ENCODE measurements at regions not wholly inside any gene's neighbourhood (a gene's known extent, or its start where the extent isn't known, plus 50 kb on each side); places are given as distances from the start of the nearest gene placed in this dataset.
A peak's percentile ranks its signal among the peaks of the same experiment; 100 is the strongest.

DNA sequence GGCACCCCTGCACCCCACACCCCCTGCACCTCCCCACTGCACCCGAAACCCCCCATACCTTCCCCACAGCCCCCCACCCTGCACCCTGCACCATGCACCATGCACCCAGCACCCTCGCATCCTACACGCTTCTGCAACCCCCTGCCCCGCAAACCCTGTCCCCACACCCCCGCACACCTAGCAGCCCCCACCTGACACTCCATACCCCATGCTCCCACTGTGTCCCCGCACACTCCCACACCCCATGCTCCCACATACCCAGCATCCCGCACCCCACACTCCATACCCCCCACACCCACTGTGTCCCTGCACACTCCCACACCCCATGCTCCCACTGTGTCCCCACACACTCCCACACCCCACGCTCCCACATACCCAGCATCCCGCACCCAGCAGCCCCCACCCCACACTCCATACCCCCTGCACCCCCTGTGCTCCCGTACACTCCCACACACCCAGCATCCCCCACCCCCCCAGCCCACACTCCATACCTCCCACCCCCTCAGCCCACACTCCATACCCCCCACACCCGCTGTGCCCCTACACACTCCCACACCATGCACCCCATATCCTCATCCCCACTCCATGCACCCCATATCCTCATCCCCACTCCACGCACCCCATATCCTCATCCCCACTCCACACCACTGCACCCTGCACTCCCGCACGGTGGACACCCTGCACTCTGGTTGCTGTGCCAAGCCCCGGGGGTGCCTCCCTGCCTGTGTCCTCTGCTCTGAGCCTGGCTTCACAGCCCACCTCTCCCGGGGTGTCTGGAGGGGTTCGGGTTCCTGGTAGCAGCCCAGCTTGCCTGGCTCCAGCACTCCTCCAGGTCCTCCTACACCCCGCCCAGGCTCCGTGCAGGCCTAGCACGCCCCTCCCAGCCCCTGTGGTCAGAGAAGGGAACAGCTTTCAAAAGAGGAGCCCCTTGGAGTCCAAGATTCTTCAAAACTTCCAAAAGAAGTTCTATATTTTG lies 93.9 kb upstream of the CTDP1 start:
- TF ChIP-seq, protein P1, sequence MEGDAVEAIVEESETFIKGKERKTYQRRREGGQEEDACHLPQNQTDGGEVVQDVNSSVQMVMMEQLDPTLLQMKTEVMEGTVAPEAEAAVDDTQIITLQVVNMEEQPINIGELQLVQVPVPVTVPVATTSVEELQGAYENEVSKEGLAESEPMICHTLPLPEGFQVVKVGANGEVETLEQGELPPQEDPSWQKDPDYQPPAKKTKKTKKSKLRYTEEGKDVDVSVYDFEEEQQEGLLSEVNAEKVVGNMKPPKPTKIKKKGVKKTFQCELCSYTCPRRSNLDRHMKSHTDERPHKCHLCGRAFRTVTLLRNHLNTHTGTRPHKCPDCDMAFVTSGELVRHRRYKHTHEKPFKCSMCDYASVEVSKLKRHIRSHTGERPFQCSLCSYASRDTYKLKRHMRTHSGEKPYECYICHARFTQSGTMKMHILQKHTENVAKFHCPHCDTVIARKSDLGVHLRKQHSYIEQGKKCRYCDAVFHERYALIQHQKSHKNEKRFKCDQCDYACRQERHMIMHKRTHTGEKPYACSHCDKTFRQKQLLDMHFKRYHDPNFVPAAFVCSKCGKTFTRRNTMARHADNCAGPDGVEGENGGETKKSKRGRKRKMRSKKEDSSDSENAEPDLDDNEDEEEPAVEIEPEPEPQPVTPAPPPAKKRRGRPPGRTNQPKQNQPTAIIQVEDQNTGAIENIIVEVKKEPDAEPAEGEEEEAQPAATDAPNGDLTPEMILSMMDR (IDR thresholded peaks at IDR 0.05), result no peak
- no peak for DNase-seq
- WGBS, 2 donors, result 88 to 90% methylated on average over 20 of the region's 20 CpGs

DNA sequence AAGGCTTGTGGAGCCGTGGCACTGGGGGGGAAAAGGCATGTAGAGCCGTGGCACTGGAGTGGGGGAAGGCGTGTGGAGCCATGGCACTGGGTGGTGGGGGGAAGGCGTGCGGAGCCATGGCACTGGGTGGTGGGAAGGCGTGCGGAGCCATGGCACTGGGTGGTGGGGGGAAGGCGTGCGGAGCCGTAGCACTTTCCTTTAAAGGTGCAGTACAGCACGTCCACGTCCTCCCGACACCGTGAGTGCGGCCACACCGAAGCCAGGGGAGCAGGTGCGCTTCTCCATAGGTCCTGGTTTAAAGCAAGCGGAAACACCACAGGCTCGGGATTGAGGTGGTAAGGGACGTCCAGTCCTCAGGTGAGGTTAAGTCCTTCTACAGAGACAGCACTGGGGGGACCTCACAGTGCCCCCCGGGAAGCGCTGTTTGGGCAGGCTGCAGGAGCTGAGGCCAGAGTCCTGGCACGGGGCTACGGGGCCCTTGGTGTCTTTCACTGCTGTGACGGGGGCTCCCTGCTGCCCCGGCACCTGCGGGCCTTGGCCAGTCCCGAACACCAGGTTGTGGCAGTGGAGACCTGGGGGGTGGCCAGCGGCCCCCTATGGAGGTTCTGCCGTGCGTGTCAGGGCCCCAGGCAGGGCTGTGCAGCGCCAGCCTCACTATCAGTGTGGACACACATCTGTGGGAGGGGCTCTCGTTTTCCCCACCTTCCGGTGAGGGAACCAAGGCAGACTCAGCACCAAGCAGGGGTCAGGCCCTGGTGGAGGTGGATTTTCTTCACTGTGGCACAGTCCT lies 93.0 kb upstream of the CTDP1 start:
- H3K27ac ChIP-seq, result peak overlapping the region in 1 of 10 donors; percentile 83
- DNase-seq (no peak), ATAC-seq (no peak)
- no peak overlapping the region for H3K4me3 ChIP-seq
- H3K4me1 ChIP-seq, result peaks cover 0 to 40% (median 18%) of the 10 kb centered on the region in 9 donors
- intact Hi-C loops (cut with DNase I), result loop anchor here in 1 of 10 donors (10.0 kb wide), 1 partner anchor 58 kb away; no protein-coding TSS in a partner anchor
- peaks cover 0 to 11% (median 0%) of the 10 kb centered on the region in 7 donors for H3K27me3 ChIP-seq
- H3K9me3 ChIP-seq, result peaks cover 0 to 3% (median 0%) of the 10 kb centered on the region in 11 donors
- 90 to 96% methylated on average over 32 to 34 of the region's 34 CpGs for WGBS, 2 donors
- H3K36me3 ChIP-seq, result no peaks in the 10 kb centered on the region
- TF ChIP-seq, protein P1 (IDR thresholded peaks at IDR 0.05), result no peak

More for the DNA sequence above, 93.9 kb upstream of the CTDP1 start:
- peaks cover 0 to 36% (median 18%) of the 10 kb centered on the region in 9 donors for H3K4me1 ChIP-seq
- H3K36me3 ChIP-seq, result no peaks in the 10 kb centered on the region
- peaks cover 0 to 7% (median 0%) of the 10 kb centered on the region in 7 donors for H3K27me3 ChIP-seq
- intact Hi-C loops (cut with DNase I), result loop anchor here in 1 of 10 donors (10.0 kb wide), 1 partner anchor 59 kb away; no protein-coding TSS in a partner anchor
- H3K4me3 ChIP-seq, result no peak overlapping the region
- no peak for ATAC-seq
- H3K27ac ChIP-seq, result no peak overlapping the region
- H3K9me3 ChIP-seq, result peaks cover 0 to 3% (median 0%) of the 10 kb centered on the region in 11 donors

DNA sequence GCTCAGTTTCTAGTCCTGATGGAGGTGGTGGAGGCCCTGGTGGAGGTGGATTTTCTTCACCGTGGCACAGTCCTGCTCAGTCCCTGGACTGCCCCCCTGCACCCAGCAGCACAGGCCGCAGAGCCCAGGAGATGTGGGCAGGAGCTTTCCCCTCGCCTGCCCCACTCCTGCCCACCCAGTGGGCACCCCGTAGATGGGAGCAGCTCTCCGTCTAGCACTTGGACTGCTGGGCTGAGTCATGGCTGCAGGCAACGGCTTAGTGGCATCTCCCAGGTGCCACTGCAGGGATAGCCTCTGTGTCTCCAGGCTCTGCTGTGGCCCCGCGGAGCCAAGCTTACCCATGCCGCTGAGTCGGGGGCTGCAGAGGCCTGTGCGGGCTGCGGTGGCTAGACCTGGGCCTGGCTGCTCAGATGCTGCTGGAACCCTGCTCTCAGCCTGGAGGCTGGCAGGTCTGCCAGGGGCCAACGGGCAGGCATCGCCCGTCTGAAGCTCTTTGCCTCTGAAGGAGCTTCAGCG lies 92.3 kb upstream of the CTDP1 start:
- WGBS, 2 donors, result 93 to 95% methylated on average over 16 of the region's 16 CpGs
- peaks cover 0 to 11% (median 0%) of the 10 kb centered on the region in 7 donors for H3K27me3 ChIP-seq
- H3K9me3 ChIP-seq, result peaks cover 0 to 3% (median 0%) of the 10 kb centered on the region in 11 donors
- H3K4me3 ChIP-seq, result no peak overlapping the region
- no peaks in the 10 kb centered on the region for H3K36me3 ChIP-seq
- DNase-seq, result no peak
- intact Hi-C loops (cut with DNase I), result loop anchor here in 1 of 10 donors (10.0 kb wide), 1 partner anchor 58 kb away; no protein-coding TSS in a partner anchor
- H3K4me1 ChIP-seq, result peaks cover 0 to 40% (median 18%) of the 10 kb centered on the region in 9 donors
- peak overlapping the region in 2 of 10 donors; percentile 65 to 83 for H3K27ac ChIP-seq
- TF ChIP-seq, protein P1 (IDR thresholded peaks at IDR 0.05), result no peak
- ATAC-seq, result no peak
